HG03354 (cell line): ENCODE measurements at regions not wholly inside any gene's neighbourhood (a gene's known extent, or its start where the extent isn't known, plus 50 kb on each side); places are given as distances from the start of the nearest gene placed in this dataset.

ENCODE experiments used
- ATAC-seq: cut with Tn5 transposase; IDR thresholded peaks from one replicate; pipeline ENCODE4 v1.9.1; 2021; ENCODE audit warnings: mild to moderate bottlenecking; ENCODE audit not compliant: unreplicated experiment, poor library complexity, severe bottlenecking

DNA sequence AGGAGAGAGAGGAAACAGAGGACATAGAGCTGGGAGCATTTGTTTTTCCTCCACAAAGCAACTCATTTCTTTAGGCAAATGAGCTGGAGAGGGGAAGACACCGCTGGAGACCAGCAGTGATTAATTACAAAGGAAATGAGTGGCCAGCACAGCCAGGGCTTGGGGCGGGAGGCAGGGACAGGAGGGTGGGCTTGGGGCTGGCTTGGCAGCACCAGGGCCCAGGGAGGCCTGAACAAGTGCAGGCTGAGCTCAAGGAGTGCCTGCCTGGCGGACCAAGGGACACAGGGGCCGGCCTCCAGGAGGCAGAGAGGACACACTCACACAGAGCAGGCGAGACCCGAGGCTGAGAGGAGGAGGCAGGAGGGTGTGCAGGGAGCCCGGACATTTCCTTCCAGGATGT is 149.0 kb upstream of the UNC5B start:
- ATAC-seq, result no peak

DNA sequence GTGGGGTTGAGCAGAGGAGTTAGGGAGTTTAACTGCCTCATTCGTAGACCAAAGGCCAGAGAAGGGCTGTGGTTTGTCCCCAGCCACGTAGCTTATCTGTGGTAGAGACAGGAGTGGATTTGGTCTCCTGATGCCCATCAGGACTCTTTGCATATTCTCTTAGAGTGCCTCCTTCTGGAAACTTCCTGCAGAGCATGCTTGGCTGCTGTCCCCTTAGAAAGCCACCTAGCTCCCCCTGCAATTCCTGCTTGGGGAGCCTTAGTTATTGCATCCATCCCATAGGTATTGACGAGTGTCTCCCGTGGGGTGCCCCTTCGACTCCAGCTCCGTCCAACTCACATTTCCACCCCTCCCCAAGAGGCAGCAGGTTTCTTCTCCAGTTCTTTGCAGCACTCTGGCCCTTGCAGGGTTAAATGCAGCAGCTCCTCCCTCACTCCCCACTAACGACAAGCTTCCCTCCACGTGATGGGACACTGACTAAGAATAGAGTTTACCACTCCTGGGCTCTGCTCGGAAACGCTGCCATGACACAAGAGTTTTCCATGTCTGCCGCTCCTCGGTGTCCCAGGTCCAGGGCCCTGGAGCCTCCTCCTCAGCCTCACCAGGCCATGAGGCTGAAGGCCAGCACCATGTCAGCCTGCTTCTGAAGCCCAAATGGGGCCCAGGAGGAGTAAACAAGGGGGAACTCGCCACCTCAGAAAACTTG is 147.8 kb upstream of the UNC5B start:
- ATAC-seq, result no peak

DNA sequence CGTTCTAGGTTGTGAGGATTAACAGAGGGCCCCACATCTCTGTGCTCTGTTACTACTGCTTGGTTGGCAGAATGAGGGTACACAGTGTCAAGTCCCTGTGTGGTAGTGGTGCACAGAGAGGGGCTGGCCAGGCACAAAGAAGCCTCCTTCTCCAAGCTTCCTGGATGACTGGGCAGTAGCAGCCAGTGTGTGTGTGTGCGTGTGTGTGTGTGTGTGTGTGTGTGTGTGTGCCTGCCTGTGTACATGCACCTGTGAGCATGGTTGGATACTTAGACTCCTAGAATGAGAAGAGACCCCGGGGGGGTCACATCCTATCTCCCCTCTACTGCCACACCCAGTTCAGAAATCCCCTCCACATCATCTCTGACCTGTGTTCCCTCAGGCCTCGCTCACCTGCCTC is 146.7 kb upstream of the UNC5B start:
- no peak for ATAC-seq

DNA sequence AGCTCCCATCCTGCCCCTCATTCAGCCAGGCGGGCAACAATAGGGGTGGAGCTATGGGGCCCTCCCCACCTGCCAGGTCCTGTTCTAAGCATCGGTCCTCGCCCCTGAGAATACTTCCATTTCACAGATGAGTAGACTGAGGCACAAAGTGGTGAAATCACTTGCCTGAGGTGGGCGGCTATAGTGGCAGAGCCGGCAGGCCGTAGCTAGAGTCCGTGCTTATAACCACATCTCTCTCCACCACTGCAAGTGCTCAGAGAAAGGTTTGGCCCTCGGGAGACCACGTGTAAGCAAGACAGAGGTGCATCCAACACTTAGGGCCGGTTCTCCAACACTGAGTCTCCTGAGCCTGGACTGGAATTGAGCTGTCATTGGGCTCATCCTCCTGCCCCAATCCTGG is 145.8 kb upstream of the UNC5B start:
- ATAC-seq, result no peak

- no peak for ATAC-seq
Observed at GRCh38 chr10:71067098-71067740, 145.2 kb upstream of the UNC5B start.

GRCh38 chr10:71068861-71069271 is 143.5 kb upstream of the UNC5B start:
- ATAC-seq, result no peak

- no peak for ATAC-seq
Observed at GRCh38 chr10:71069909-71070666, 142.3 kb upstream of the UNC5B start.

- no peak for ATAC-seq
Observed at GRCh38 chr10:71070741-71071140, 141.6 kb upstream of the UNC5B start.

- ATAC-seq, result no peak
Observed at GRCh38 chr10:71072131-71072822, 140.1 kb upstream of the UNC5B start.

DNA sequence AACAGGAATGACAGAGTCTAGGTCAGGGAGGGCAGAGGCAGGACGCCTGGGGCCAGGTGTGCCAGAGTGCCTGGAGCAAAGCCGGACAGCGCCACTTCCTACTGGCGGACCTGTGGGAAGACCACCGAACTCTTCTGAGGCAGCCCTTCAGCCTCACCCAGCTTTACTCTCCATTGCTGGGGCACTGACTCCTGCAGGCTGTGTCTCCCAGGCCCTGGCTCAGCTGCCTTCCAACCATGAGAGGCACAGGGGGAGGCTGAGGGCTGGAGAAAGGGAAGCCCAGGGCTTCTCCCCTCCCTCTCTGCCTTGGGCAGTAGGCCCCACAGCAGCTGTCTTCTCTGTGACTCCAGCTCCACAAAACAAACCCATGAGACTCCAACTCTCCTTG is 139.6 kb upstream of the UNC5B start:
- no peak for ATAC-seq

GRCh38 chr10:71073451-71074175 is 138.8 kb upstream of the UNC5B start:
- no peak for ATAC-seq

GRCh38 chr10:71074176-71074755 is 138.1 kb upstream of the UNC5B start:
- no peak for ATAC-seq

- ATAC-seq, result no peak
Observed at GRCh38 chr10:71075086-71075758, 137.1 kb upstream of the UNC5B start.

GRCh38 chr10:71075759-71076472 is 136.5 kb upstream of the UNC5B start:
- no peak for ATAC-seq

DNA sequence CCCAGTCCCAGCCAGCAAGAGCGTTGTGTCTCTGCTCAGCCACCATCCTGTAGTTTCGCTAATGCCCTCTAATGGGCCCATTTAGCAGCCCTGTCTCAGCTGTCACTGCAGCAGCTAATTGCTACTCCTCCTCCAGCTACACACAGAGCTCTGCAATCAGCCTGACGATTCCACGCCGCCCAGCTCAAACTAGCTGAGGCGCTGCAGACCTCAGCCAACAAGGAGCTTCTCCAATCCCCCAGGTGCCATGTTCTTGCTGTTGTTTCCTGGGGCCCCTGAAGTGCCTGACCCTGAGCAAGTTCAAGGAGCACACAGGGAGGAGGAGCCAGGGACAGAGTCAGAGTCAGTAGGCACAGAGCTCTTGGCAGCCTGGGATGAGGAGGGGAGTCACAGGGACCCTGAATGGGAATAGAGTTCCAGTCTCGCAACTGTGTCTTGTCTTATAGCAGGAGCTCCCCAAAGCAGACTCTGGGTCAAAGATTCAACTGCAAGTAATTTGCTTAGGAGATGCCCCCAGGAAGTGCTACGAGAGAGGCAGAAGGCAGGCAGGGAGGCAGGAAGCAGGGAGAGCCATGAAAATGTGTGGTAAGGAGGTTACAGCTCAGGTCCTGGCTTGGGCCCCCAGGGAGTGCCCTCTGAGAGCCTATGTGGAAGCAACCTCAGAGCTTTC is 135.8 kb upstream of the UNC5B start:
- ATAC-seq, result no peak

DNA sequence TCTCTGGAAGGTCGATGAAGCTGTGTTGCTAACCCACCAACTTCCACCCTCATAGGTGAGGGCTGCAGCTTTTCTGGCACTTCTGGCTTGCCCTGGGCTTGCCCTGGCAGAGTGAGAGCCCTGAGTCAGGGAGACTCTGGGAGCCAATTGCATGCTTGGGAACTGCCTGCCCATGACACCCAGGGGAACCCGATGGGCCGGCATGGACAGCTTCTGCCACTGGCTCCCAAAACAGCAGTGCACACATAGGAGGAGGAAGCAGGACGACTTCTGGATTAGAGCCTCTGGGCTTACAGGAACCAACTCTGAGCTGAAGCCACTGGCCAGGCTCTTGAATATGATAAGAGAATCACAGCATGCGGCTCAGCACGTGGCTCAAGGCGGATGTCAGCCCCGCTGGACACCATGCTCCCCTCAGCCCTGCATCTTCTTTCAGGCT is 135.2 kb upstream of the UNC5B start:
- ATAC-seq, result no peak

- ATAC-seq, result no peak
Observed at GRCh38 chr10:71077796-71078453, 134.4 kb upstream of the UNC5B start.
